ENCODE measurements at regions not wholly inside any gene's neighbourhood (a gene's known extent, or its start where the extent isn't known, plus 50 kb on each side); places are given as distances from the start of the nearest gene placed in this dataset.

DNA sequence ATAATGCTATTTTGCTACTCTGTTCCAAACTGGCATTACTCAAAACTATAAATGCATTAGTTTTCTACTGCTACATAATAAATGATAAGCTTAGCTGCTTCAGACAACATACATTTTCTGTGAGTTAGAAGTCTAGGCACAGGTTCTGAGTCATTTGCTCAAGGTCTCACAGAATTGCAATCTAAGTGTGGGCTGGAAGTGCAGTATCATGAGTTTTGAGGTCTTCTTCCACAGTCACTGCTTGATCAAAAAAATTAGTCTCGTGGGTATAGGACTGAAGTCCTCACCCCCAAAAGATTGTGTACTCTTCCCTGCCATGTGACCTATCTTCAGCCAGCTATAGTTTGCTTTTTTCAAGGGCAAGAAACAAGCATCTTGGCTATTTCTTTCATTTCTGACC, 676.9 kb downstream of the ADCYAP1 start:
- TF ChIP-seq GATA3 (IDR thresholded peaks at IDR 0.05; ENCODE audit: low read depth, low read length) (no peak), GATA2 (IDR thresholded peaks at IDR 0.05; ENCODE audit: low read depth, low read length) (no peak)

DNA sequence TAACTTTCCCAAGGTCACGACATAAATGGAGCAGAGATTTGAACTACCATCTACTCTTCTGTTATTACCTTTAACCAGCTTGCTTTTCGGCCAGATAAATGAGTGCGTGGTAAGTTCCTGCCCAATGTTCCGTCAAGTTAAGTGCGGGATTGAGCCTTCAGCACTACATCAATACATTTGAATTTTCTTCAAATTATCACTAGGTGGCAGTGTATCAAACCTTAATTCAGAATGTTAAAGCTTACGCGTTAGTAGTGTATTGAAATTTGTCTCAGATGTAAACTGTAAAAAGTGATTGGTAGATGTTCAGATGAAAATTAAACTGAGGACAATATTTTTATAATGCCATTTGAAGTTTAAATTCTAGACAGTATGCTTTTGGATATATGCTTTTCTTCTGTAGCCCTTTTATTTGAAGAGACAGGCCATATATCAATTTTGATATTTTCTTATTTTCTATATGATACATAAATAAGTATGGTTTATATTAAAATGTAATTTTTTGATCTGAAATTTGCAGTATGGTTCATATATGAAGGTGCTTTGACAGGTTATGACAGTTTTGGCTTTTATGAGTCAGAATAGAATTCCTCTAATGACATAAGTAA, 681.3 kb downstream of the ADCYAP1 start:
- no peak for TF ChIP-seq GATA2 (IDR thresholded peaks at IDR 0.05; ENCODE audit: low read depth, low read length)
- TF ChIP-seq GATA3 (IDR thresholded peaks at IDR 0.05; ENCODE audit: low read depth, low read length): no peak

DNA sequence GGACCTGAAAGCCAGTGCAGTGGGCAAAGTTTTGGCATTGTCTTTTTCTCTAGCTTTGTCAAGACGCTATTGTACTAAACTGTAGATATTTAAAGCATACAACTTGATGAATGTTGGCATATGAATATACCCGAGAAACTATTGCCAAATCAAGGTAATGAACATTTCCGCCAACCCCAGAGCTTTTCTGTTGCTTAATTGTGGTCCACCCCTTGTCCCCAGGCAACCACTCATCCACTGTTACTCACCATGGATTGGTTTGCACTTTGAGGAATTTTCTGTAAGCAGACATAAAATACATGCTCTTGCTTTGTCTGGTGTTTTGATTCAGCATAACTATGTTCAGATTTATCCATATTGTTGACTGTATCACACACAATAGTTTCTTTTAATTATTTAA, 688.4 kb downstream of the ADCYAP1 start:
- TF ChIP-seq GATA3 (IDR thresholded peaks at IDR 0.05; ENCODE audit: low read depth, low read length) (no peak), GATA2 (IDR thresholded peaks at IDR 0.05; ENCODE audit: low read depth, low read length) (no peak)

GRCh38 chr18:1595195-1595594, 690.5 kb downstream of the ADCYAP1 start:
- TF ChIP-seq GATA3 (IDR thresholded peaks at IDR 0.05; ENCODE audit: low read depth, low read length) (no peak), GATA2 (IDR thresholded peaks at IDR 0.05; ENCODE audit: low read depth, low read length) (no peak)

DNA sequence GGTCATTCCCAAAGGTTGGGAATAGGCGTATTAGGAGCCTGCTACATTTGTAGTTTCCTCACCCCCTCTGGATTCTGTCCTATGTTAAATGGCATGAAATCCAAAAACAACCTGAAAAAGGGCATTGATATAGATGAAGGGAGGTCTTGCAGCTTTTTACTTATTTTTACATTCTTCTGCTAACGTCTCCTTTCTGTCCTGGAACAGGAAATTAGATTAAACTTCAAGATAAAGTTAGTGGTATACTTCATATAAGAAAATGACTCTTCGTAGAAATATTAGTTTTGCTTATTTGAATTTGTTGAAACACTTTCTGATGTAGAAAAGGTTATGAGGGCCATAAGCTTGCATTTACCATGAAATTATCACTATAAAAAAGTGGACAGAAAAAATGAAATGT, 694.5 kb downstream of the ADCYAP1 start:
- no peak for TF ChIP-seq GATA2 (IDR thresholded peaks at IDR 0.05; ENCODE audit: low read depth, low read length)
- no peak for TF ChIP-seq GATA3 (IDR thresholded peaks at IDR 0.05; ENCODE audit: low read depth, low read length)

DNA sequence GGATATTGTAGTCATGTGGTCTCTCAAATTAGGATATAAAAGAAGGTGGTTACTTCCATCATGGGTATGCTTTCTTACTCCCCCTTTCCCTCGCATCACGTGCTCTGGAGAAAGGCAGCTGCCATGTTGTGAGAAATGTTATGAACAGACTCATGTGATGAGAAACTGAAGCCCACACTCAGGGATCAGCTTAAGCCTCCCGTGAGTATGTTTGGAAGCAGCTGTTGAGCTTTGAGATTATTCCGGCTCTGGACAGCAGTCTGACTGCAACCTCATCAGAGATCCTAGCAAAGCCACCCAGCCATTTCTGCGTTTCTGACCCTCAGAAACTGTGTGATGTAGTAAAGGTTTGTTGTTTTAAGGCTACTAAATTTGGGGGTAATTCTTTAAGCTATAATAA, 700.1 kb downstream of the ADCYAP1 start:
- TF ChIP-seq GATA3 (IDR thresholded peaks at IDR 0.05; ENCODE audit: low read depth, low read length) (no peak), GATA2 (IDR thresholded peaks at IDR 0.05; ENCODE audit: low read depth, low read length) (no peak)

DNA sequence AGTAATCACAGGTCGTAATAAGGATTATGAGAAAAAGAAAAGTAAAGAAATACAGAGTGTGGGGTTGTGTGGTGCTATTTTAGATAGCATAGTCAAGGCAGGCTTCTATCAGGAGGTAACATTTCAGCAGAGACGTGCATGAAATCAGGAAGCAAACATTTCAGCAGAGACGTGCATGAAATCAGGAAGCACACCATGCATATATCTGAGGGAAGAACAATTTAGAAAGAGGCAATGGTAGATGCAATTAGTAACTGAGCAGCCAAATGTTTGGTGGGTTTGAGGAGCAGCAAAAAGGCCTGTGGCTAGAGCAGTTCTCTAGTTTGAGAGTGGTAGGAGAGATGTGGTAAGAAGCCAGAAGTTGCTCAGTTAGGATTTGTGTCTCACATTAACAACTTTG, 713.7 kb downstream of the ADCYAP1 start:
- no peak for TF ChIP-seq GATA2 (IDR thresholded peaks at IDR 0.05; ENCODE audit: low read depth, low read length)
- TF ChIP-seq GATA3 (IDR thresholded peaks at IDR 0.05; ENCODE audit: low read depth, low read length): no peak

- TF ChIP-seq GATA3 (IDR thresholded peaks at IDR 0.05; ENCODE audit: low read depth, low read length) (no peak), GATA2 (IDR thresholded peaks at IDR 0.05; ENCODE audit: low read depth, low read length) (no peak)
Measured at GRCh38 chr18:1619507-1619906, 714.8 kb downstream of the ADCYAP1 start.

GRCh38 chr18:1624612-1625011, 719.9 kb downstream of the ADCYAP1 start:
- TF ChIP-seq GATA2 (IDR thresholded peaks at IDR 0.05; ENCODE audit: low read depth, low read length) (no peak), GATA3 (IDR thresholded peaks at IDR 0.05; ENCODE audit: low read depth, low read length) (no peak)

DNA sequence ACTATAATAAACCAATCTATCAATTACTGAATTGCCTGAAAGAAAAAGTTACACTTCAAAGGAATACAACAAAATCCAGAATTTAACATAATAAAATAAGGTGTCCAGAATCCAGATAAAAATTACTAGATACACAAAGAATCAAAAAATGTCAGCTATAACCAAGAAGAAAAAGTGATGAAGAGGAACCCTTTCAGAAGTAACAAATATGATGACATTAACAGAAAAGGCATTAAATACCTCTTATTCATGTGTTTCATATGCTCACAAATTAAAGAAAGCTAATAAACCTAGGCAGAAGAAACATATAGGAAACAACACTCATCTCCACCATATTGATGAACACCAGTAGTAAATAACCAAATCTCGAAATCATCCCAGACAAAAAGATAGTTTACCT, 722.8 kb downstream of the ADCYAP1 start:
- TF ChIP-seq GATA2 (IDR thresholded peaks at IDR 0.05; ENCODE audit: low read depth, low read length) (no peak), GATA3 (IDR thresholded peaks at IDR 0.05; ENCODE audit: low read depth, low read length) (no peak)

DNA sequence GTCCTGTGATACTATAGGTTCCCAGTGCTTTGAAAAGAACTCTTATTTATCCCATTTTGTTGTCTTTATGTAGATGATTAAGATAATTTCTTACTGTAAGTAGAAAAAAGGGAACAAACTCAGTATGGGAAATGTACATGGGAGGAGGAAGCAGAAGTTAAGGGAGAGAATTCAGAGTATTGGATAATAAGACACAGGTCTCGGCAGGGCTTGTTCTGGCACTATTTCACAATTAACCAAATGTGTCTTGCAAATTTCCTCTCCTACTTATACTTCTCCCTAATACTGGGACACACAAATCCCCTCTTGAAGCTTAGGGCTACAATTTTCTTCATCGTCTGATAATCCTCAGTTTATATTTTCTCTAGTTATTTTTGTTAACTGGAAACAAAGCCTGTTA, 744.0 kb downstream of the ADCYAP1 start:
- no peak for TF ChIP-seq GATA3 (IDR thresholded peaks at IDR 0.05; ENCODE audit: low read depth, low read length)

DNA sequence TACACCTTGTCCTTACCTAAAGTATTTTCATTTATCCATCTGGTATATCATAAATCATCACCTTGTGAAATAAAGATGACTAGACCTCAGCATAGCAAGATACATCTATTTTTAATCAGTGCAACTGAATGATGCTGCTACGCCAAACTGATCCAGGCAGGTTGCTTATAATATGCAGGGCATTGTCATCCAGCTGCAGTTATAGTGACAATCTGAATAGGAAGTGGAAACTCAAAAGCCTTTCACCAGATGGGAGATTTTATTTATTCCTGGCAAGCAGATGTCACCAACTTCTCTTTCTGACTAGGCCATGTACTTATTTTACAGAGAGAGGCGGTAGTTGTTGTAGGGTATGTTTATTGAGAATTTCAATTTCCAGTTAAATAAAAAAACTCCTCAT, 747.3 kb downstream of the ADCYAP1 start:
- TF ChIP-seq GATA2 (IDR thresholded peaks at IDR 0.05; ENCODE audit: low read depth, low read length) (no peak), GATA3 (IDR thresholded peaks at IDR 0.05; ENCODE audit: low read depth, low read length) (no peak)

DNA sequence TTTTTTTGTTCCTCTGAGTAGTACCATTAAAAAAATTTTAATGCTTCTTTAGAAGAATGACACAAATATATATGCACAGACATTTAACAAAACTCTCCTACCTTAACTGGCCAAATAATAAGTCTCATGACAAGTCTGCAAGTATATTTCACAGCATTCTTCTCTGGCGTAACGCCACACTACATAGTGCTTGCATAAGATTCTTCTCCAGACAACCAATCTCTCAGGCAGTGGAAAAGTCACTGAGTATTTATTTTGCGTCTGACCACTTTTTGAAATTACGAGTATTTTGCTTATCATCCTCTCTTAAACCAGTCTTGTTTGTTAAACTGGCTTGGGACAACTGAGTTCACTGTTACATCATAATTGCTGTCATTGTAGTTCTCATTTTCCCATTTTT, 749.2 kb downstream of the ADCYAP1 start:
- no peak for TF ChIP-seq GATA2 (IDR thresholded peaks at IDR 0.05; ENCODE audit: low read depth, low read length)
- no peak for TF ChIP-seq GATA3 (IDR thresholded peaks at IDR 0.05; ENCODE audit: low read depth, low read length)

GRCh38 chr18:1657876-1658275, 753.2 kb downstream of the ADCYAP1 start:
- TF ChIP-seq GATA2 (IDR thresholded peaks at IDR 0.05; ENCODE audit: low read depth, low read length): no peak
- TF ChIP-seq GATA3 (IDR thresholded peaks at IDR 0.05; ENCODE audit: low read depth, low read length): no peak

DNA sequence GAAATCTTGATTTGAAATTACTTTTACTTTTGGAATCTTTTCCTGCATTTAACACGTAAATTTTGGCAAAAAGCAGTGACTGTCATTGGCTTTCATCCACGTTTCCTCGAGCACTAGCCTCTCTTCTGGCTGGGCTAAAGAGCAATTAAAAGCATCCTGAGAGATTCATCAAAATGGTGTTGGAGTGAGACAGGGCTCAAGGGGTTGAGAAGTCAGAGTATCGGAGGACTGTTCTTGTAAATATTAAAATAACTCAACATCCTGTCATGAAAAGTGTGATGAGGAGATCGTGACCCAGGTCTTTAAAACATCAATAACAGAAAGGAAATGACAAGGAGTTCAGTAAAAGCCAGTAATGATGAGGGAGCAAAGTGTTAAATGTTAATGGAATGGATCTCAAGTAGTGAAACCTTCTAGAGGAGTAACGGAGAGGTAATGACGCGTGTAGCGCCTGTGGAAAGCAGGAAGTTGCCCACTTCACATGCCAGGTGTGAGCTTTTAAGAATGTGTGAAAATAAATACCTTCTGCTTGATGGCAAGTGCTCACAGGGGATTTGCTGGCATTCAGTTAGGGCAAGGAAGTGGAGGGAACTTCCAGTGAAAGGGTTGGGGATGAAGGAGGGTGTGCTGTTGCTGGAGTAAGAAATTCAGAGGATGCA, 754.4 kb downstream of the ADCYAP1 start:
- TF ChIP-seq GATA3 (IDR thresholded peaks at IDR 0.05; ENCODE audit: low read depth, low read length) (no peak), GATA2 (IDR thresholded peaks at IDR 0.05; ENCODE audit: low read depth, low read length) (no peak)
